ENCODE measurements at regions not wholly inside any gene's neighbourhood (a gene's known extent, or its start where the extent isn't known, plus 50 kb on each side); places are given as distances from the start of the nearest gene placed in this dataset.

GRCh38 chr3:41101231-41101630 is 98.1 kb upstream of the CTNNB1 start:
- no peak overlapping the region for H3K9ac ChIP-seq (ENCODE audit: low read depth, low read length)
- H3K4me3 ChIP-seq (ENCODE audit: low read length): no peak overlapping the region
- no peaks in the 10 kb centered on the region for H3K36me3 ChIP-seq (ENCODE audit: insufficient read depth, low read depth, low read length)
- H3K9me3 ChIP-seq (ENCODE audit: insufficient read depth, low read depth, low read length): no peaks in the 10 kb centered on the region
- peaks cover 14% of the 10 kb centered on the region for H3K4me1 ChIP-seq (ENCODE audit: insufficient read depth, low read length)
- H3K27me3 ChIP-seq (ENCODE audit: insufficient read depth, low read length): no peaks in the 10 kb centered on the region
- H3K27ac ChIP-seq (ENCODE audit: low read length): no peak overlapping the region

- peaks cover 14% of the 10 kb centered on the region for H3K4me1 ChIP-seq (ENCODE audit: insufficient read depth, low read length)
- H3K9me3 ChIP-seq (ENCODE audit: insufficient read depth, low read depth, low read length): no peaks in the 10 kb centered on the region
- H3K27ac ChIP-seq (ENCODE audit: low read length): no peak overlapping the region
- H3K27me3 ChIP-seq (ENCODE audit: insufficient read depth, low read length): no peaks in the 10 kb centered on the region
- no peak overlapping the region for H3K9ac ChIP-seq (ENCODE audit: low read depth, low read length)
- H3K36me3 ChIP-seq (ENCODE audit: insufficient read depth, low read depth, low read length): no peaks in the 10 kb centered on the region
- H3K4me3 ChIP-seq (ENCODE audit: low read length): no peak overlapping the region
These were observed 97.2 kb upstream of the CTNNB1 start for GRCh38 chr3:41102053-41102556.

- H3K4me3 ChIP-seq (ENCODE audit: low read length): no peak overlapping the region
- peaks cover 14% of the 10 kb centered on the region for H3K4me1 ChIP-seq (ENCODE audit: insufficient read depth, low read length)
- H3K9ac ChIP-seq (ENCODE audit: low read depth, low read length): no peak overlapping the region
- no peaks in the 10 kb centered on the region for H3K27me3 ChIP-seq (ENCODE audit: insufficient read depth, low read length)
- no peak overlapping the region for H3K27ac ChIP-seq (ENCODE audit: low read length)
- H3K36me3 ChIP-seq (ENCODE audit: insufficient read depth, low read depth, low read length): no peaks in the 10 kb centered on the region
- H3K9me3 ChIP-seq (ENCODE audit: insufficient read depth, low read depth, low read length): no peaks in the 10 kb centered on the region
These were observed 96.6 kb upstream of the CTNNB1 start for GRCh38 chr3:41102750-41103149.

GRCh38 chr3:41103200-41103599 is 96.1 kb upstream of the CTNNB1 start:
- Histone ChIP-seq H3K4me3 (ENCODE audit: low read length) (no peak overlapping the region), H3K4me1 (ENCODE audit: insufficient read depth, low read length) (peaks cover 14% of the 10 kb centered on the region), H3K27me3 (ENCODE audit: insufficient read depth, low read length) (no peaks in the 10 kb centered on the region), H3K36me3 (ENCODE audit: insufficient read depth, low read depth, low read length) (no peaks in the 10 kb centered on the region), H3K27ac (ENCODE audit: low read length) (no peak overlapping the region), H3K9me3 (ENCODE audit: insufficient read depth, low read depth, low read length) (no peaks in the 10 kb centered on the region), H3K9ac (ENCODE audit: low read depth, low read length) (no peak overlapping the region)

GRCh38 chr3:41104147-41104546 is 95.2 kb upstream of the CTNNB1 start:
- Histone ChIP-seq H3K4me1 (ENCODE audit: insufficient read depth, low read length) (peaks cover 14% of the 10 kb centered on the region), H3K27ac (ENCODE audit: low read length) (no peak overlapping the region)

GRCh38 chr3:41106691-41107090 is 92.6 kb upstream of the CTNNB1 start:
- Histone ChIP-seq H3K4me3 (ENCODE audit: low read length) (no peak overlapping the region), H3K27ac (ENCODE audit: low read length) (no peak overlapping the region), H3K27me3 (ENCODE audit: insufficient read depth, low read length) (no peaks in the 10 kb centered on the region), H3K9ac (ENCODE audit: low read depth, low read length) (no peak overlapping the region), H3K9me3 (ENCODE audit: insufficient read depth, low read depth, low read length) (no peaks in the 10 kb centered on the region), H3K4me1 (ENCODE audit: insufficient read depth, low read length) (peaks cover 2% of the 10 kb centered on the region), H3K36me3 (ENCODE audit: insufficient read depth, low read depth, low read length) (no peaks in the 10 kb centered on the region)

More at GRCh38 chr3:41104147-41104546, 95.2 kb upstream of the CTNNB1 start:
- Histone ChIP-seq H3K4me3 (ENCODE audit: low read length) (no peak overlapping the region), H3K36me3 (ENCODE audit: insufficient read depth, low read depth, low read length) (no peaks in the 10 kb centered on the region), H3K9ac (ENCODE audit: low read depth, low read length) (no peak overlapping the region), H3K27me3 (ENCODE audit: insufficient read depth, low read length) (no peaks in the 10 kb centered on the region), H3K9me3 (ENCODE audit: insufficient read depth, low read depth, low read length) (no peaks in the 10 kb centered on the region)

- no peak overlapping the region for H3K27ac ChIP-seq (ENCODE audit: low read length)
- H3K4me1 ChIP-seq (ENCODE audit: insufficient read depth, low read length): no peaks in the 10 kb centered on the region
- H3K4me3 ChIP-seq (ENCODE audit: low read length): no peak overlapping the region
- H3K27me3 ChIP-seq (ENCODE audit: insufficient read depth, low read length): no peaks in the 10 kb centered on the region
- H3K36me3 ChIP-seq (ENCODE audit: insufficient read depth, low read depth, low read length): no peaks in the 10 kb centered on the region
- no peaks in the 10 kb centered on the region for H3K9me3 ChIP-seq (ENCODE audit: insufficient read depth, low read depth, low read length)
- H3K9ac ChIP-seq (ENCODE audit: low read depth, low read length): no peak overlapping the region
These were observed 88.3 kb upstream of the CTNNB1 start for GRCh38 chr3:41111011-41111410.

GRCh38 chr3:41112466-41112865 is 86.8 kb upstream of the CTNNB1 start:
- H3K9me3 ChIP-seq (ENCODE audit: insufficient read depth, low read depth, low read length): no peaks in the 10 kb centered on the region
- no peak overlapping the region for H3K27ac ChIP-seq (ENCODE audit: low read length)
- no peak overlapping the region for H3K4me3 ChIP-seq (ENCODE audit: low read length)
- H3K4me1 ChIP-seq (ENCODE audit: insufficient read depth, low read length): no peaks in the 10 kb centered on the region
- no peak overlapping the region for H3K9ac ChIP-seq (ENCODE audit: low read depth, low read length)
- no peaks in the 10 kb centered on the region for H3K27me3 ChIP-seq (ENCODE audit: insufficient read depth, low read length)
- H3K36me3 ChIP-seq (ENCODE audit: insufficient read depth, low read depth, low read length): no peaks in the 10 kb centered on the region

- Histone ChIP-seq H3K27me3 (ENCODE audit: insufficient read depth, low read length) (no peaks in the 10 kb centered on the region), H3K9ac (ENCODE audit: low read depth, low read length) (no peak overlapping the region), H3K27ac (ENCODE audit: low read length) (no peak overlapping the region), H3K36me3 (ENCODE audit: insufficient read depth, low read depth, low read length) (no peaks in the 10 kb centered on the region), H3K9me3 (ENCODE audit: insufficient read depth, low read depth, low read length) (no peaks in the 10 kb centered on the region), H3K4me1 (ENCODE audit: insufficient read depth, low read length) (peaks cover 3% of the 10 kb centered on the region; the same call in 1 of the 2 replicates), H3K4me3 (ENCODE audit: low read length) (no peak overlapping the region)
These were observed 84.2 kb upstream of the CTNNB1 start for GRCh38 chr3:41115069-41115468.

GRCh38 chr3:41116851-41117250 is 82.5 kb upstream of the CTNNB1 start:
- H3K4me3 ChIP-seq (ENCODE audit: low read length): no peak overlapping the region
- peaks cover 12% of the 10 kb centered on the region; the same call in 1 of the 2 replicates for H3K4me1 ChIP-seq (ENCODE audit: insufficient read depth, low read length)
- H3K9ac ChIP-seq (ENCODE audit: low read depth, low read length): no peak overlapping the region
- no peak overlapping the region for H3K27ac ChIP-seq (ENCODE audit: low read length)
- H3K36me3 ChIP-seq (ENCODE audit: insufficient read depth, low read depth, low read length): no peaks in the 10 kb centered on the region
- H3K9me3 ChIP-seq (ENCODE audit: insufficient read depth, low read depth, low read length): no peaks in the 10 kb centered on the region
- no peaks in the 10 kb centered on the region for H3K27me3 ChIP-seq (ENCODE audit: insufficient read depth, low read length)

- H3K36me3 ChIP-seq (ENCODE audit: insufficient read depth, low read depth, low read length): no peaks in the 10 kb centered on the region
- H3K27me3 ChIP-seq (ENCODE audit: insufficient read depth, low read length): no peaks in the 10 kb centered on the region
- no peaks in the 10 kb centered on the region for H3K9me3 ChIP-seq (ENCODE audit: insufficient read depth, low read depth, low read length)
- H3K27ac ChIP-seq (ENCODE audit: low read length): no peak overlapping the region
- H3K4me1 ChIP-seq (ENCODE audit: insufficient read depth, low read length): peaks cover 12% of the 10 kb centered on the region; the same call in 1 of the 2 replicates
- no peak overlapping the region for H3K9ac ChIP-seq (ENCODE audit: low read depth, low read length)
- H3K4me3 ChIP-seq (ENCODE audit: low read length): no peak overlapping the region
These were observed 81.9 kb upstream of the CTNNB1 start for GRCh38 chr3:41117398-41117870.

- no peaks in the 10 kb centered on the region for H3K9me3 ChIP-seq (ENCODE audit: insufficient read depth, low read depth, low read length)
- H3K27ac ChIP-seq (ENCODE audit: low read length): no peak overlapping the region
- H3K4me1 ChIP-seq (ENCODE audit: insufficient read depth, low read length): peaks cover 12% of the 10 kb centered on the region; the same call in 1 of the 2 replicates
- no peak overlapping the region for H3K4me3 ChIP-seq (ENCODE audit: low read length)
- H3K9ac ChIP-seq (ENCODE audit: low read depth, low read length): no peak overlapping the region
- no peaks in the 10 kb centered on the region for H3K36me3 ChIP-seq (ENCODE audit: insufficient read depth, low read depth, low read length)
- no peaks in the 10 kb centered on the region for H3K27me3 ChIP-seq (ENCODE audit: insufficient read depth, low read length)
These were observed 80.6 kb upstream of the CTNNB1 start for GRCh38 chr3:41118461-41119390.

All from iPS-20b (cell line).